SK-N-SH (cell line): ENCODE measurements at regions not wholly inside any gene's neighbourhood (a gene's known extent, or its start where the extent isn't known, plus 50 kb on each side); places are given as distances from the start of the nearest gene placed in this dataset.
A peak's percentile ranks its signal among the peaks of the same experiment; 100 is the strongest.

Source experiments
- CTCF ChIA-PET: fragments of 300-600, 350-600 bp; formaldehyde crosslinking; extraction: SDS; loops from one replicate; lab custom pipeline; 2021; lab: Yijun Ruan, JAX
- POLR2A ChIA-PET: fragments of 350-600 bp; sonication (Branson Sonifier 250); formaldehyde crosslinking; extraction: SDS; loops from one replicate; lab custom pipeline; 2020; ENCODE audit warnings: antibody characterized with exemption, inconsistent platforms; lab: Yijun Ruan, JAX
- DNase-seq: peaks from one replicate; pipeline ENCODE4 v3.0.0; 2012
- H2AFZ ChIP-seq: fragments of 200-600 bp; sonication (generic); 2 replicates; pipeline ENCODE4 v1.8.1; 2016; ENCODE audit warnings: antibody characterized with exemption, mild to moderate bottlenecking, low read depth
- H3F3A ChIP-seq: fragments of 200-600 bp; sonication (generic); replicated peaks from 2 replicates; pipeline ENCODE3; 2016; ENCODE audit warnings: antibody characterized with exemption, mild to moderate bottlenecking; ENCODE audit not compliant: insufficient read depth
- H3K27ac ChIP-seq, 2 experiments: fragments of 200-500 bp in 1 of 2; fragments of 200-600 bp in 1 of 2; sonication (Bioruptor generic) in 1 of 2; sonication (generic), shearing (Covaris generic) in 1 of 2; 2 replicates each; pipeline versions ENCODE4 v1.5.1 to v1.6.1; 2014 to 2016; ENCODE audit warnings: low read depth in 2 of 2, inconsistent platforms in 1 of 2, low read length in 1 of 2, mild to moderate bottlenecking in 1 of 2, mixed read lengths in 1 of 2
- H3K27me3 ChIP-seq: fragments of 200-600 bp; sonication (generic), shearing (Covaris generic); 2 replicates; pipeline ENCODE4 v1.6.1; 2016; ENCODE audit warnings: mixed run types; ENCODE audit not compliant: insufficient read depth
- H3K36me3 ChIP-seq, 2 experiments: fragments of 200-500 bp in 1 of 2; fragments of 200-600 bp in 1 of 2; sonication (Bioruptor generic) in 1 of 2; sonication (generic) in 1 of 2; replicated peaks in 1 of 2; 2 replicates each; pipeline versions ENCODE3 to v1.5.1; 2014 to 2016; ENCODE audit warnings: low read length in 1 of 2, mild to moderate bottlenecking in 1 of 2; ENCODE audit not compliant: insufficient read depth in 2 of 2, control insufficient read depth in 1 of 2
- H3K4me1 ChIP-seq, 2 experiments: fragments of 200-500 bp in 1 of 2; fragments of 200-600 bp in 1 of 2; sonication (Bioruptor generic) in 1 of 2; sonication (generic), shearing (Covaris generic) in 1 of 2; 2 replicates each; pipeline versions ENCODE4 v1.5.1 to v1.6.1; 2014 to 2016; ENCODE audit warnings: low read depth in 1 of 2, low read length in 1 of 2, mixed run types in 1 of 2; ENCODE audit not compliant: insufficient read depth in 2 of 2, control insufficient read depth in 1 of 2
- H3K4me2 ChIP-seq: fragments of 200-600 bp; sonication (generic), shearing (Covaris generic); 2 replicates; pipeline ENCODE4 v1.6.1; 2017; ENCODE audit warnings: mixed run types
- H3K4me3 ChIP-seq, 2 experiments: fragments of 200-500 bp in 1 of 2; fragments of 200-600 bp in 1 of 2; sonication (Bioruptor generic) in 1 of 2; sonication (generic), shearing (Covaris generic) in 1 of 2; 2 replicates each; pipeline versions ENCODE4 v1.5.1 to v1.8.1; 2014 to 2016; ENCODE audit warnings: low read depth in 2 of 2, inconsistent platforms in 1 of 2, low read length in 1 of 2, mild to moderate bottlenecking in 1 of 2, mixed read lengths in 1 of 2, moderate library complexity in 1 of 2
- H3K79me2 ChIP-seq: fragments of 200-600 bp; sonication (generic); 2 replicates; pipeline ENCODE4 v1.8.1; 2017; ENCODE audit warnings: mild to moderate bottlenecking; ENCODE audit not compliant: insufficient read depth
- H3K9ac ChIP-seq: fragments of 200-600 bp; sonication (generic); 2 replicates; pipeline ENCODE4 v1.6.1; 2017; ENCODE audit warnings: mixed run types
- H3K9me2 ChIP-seq: fragments of 200-600 bp; sonication (generic); 2 replicates; pipeline ENCODE4 v1.6.1; 2017; ENCODE audit warnings: mixed run types
- H3K9me3 ChIP-seq: fragments of 200-600 bp; sonication (generic); 2 replicates; pipeline ENCODE4 v1.6.1; 2017; ENCODE audit warnings: mixed run types, mild to moderate bottlenecking, moderate library complexity
- H4K20me1 ChIP-seq: fragments of 200-600 bp; sonication (generic); 2 replicates; pipeline ENCODE4 v1.6.1; 2017; ENCODE audit warnings: mild to moderate bottlenecking, mixed run types; ENCODE audit not compliant: insufficient read depth
- ELF1 ChIP-seq: IDR thresholded peaks from 2 replicates; pipeline ENCODE4 v1.4.0; 2012
- EP300 ChIP-seq, 2 experiments: IDR thresholded peaks; 2 replicates each; pipeline versions ENCODE4 v1.4.0 to v1.6.1; 2012; ENCODE audit warnings: borderline replicate concordance in 1 of 2, low read depth in 1 of 2, low read length in 1 of 2
- EZH2phosphoT487 ChIP-seq: fragments of 200-600 bp; sonication (generic); IDR thresholded peaks from 2 replicates; pipeline ENCODE4 v1.6.1; 2017; ENCODE audit warnings: low read depth, mixed run types, mild to moderate bottlenecking, antibody characterized with exemption, moderate library complexity, borderline replicate concordance
- FOXM1 ChIP-seq: IDR thresholded peaks from 2 replicates; pipeline ENCODE4 v1.4.0; 2012; ENCODE audit warnings: low read depth, mild to moderate bottlenecking
- GABPA ChIP-seq: IDR thresholded peaks from 2 replicates; pipeline ENCODE4 v1.4.0; 2012; ENCODE audit warnings: low read depth, mild to moderate bottlenecking
- IRF3 ChIP-seq: fragments of 150-350 bp; IDR thresholded peaks from 2 replicates; pipeline ENCODE4 v1.6.1; 2016; ENCODE audit warnings: mild to moderate bottlenecking, low read depth, low read length
- MEF2A ChIP-seq: IDR thresholded peaks from 2 replicates; pipeline ENCODE4 v1.4.0; 2012; ENCODE audit warnings: low read depth, borderline replicate concordance
- NFIC ChIP-seq: IDR thresholded peaks from 2 replicates; pipeline ENCODE4 v1.4.0; 2012; ENCODE audit warnings: borderline replicate concordance
- NRF1 ChIP-seq: IDR thresholded peaks from 2 replicates; pipeline ENCODE4 v1.6.1; 2012; ENCODE audit warnings: low read depth, mild to moderate bottlenecking, low read length
- PBX3 ChIP-seq: IDR thresholded peaks from 2 replicates; pipeline ENCODE4; 2012
- POLR2AphosphoS5 ChIP-seq: IDR thresholded peaks from 2 replicates; pipeline ENCODE4 v1.6.1; 2012; ENCODE audit warnings: low read depth, low read length
- RXRA ChIP-seq: IDR thresholded peaks from 2 replicates; pipeline ENCODE4 v1.4.0; 2012; ENCODE audit warnings: low read depth, mild to moderate bottlenecking, borderline replicate concordance
- TCF12 ChIP-seq: IDR thresholded peaks from 2 replicates; pipeline ENCODE4 v1.4.0; 2012
- TEAD4 ChIP-seq: IDR thresholded peaks from 2 replicates; pipeline ENCODE4 v1.4.0; 2012; ENCODE audit warnings: mild to moderate bottlenecking, borderline replicate concordance; ENCODE audit not compliant: insufficient read depth
- USF1 ChIP-seq: IDR thresholded peaks from 2 replicates; pipeline ENCODE4 v1.4.0; 2012; ENCODE audit warnings: low read depth, borderline replicate concordance
- USF2 ChIP-seq: fragments of 150-350 bp; IDR thresholded peaks from 2 replicates; pipeline ENCODE4 v1.6.1; 2017; ENCODE audit warnings: antibody characterized with exemption, low read length, low read depth, borderline replicate concordance
- WGBS: methylation state at CpG from one replicate; pipeline ENCODE4 v1.1.6; 2017; ENCODE audit warnings: low lambda C conversion rate; 5-methylcytosine and 5-hydroxymethylcytosine counted together

- Histone ChIP-seq H3K9me3 (no peaks in the 10 kb centered on the region), H4K20me1 (no peaks in the 10 kb centered on the region), H3K27me3 (no peaks in the 10 kb centered on the region), H3K9me2 (no peaks in the 10 kb centered on the region), H3K27ac (peak overlapping the region; percentile 19 to 20; a peak in 3 of 4 replicates), H2AFZ (no peak overlapping the region), H3K4me2 (no peak overlapping the region), H3K79me2 (no peaks in the 10 kb centered on the region), H3F3A (no peaks in the 10 kb centered on the region), H3K36me3 (no peaks in the 10 kb centered on the region), H3K4me1 (peaks cover 2 to 3% of the 10 kb centered on the region in 2 experiments; a peak in 2 of 4 replicates), H3K4me3 (no peak overlapping the region), H3K9ac (no peak overlapping the region)
- DNase-seq, result no peak
- POLR2A ChIA-PET, result no interaction called here
- WGBS, result 58% methylated on average over 6 of the region's 6 CpGs
- TF ChIP-seq TCF12 (0 out of 2 replicates have a peak, but pooled peaks have one; percentile 17), NFIC (peak; percentile 16; the same call in 1 of the 2 replicates), FOXM1 (no peak), TEAD4 (no peak), ELF1 (no peak)
- CTCF ChIA-PET, result no interaction called here
These were observed 505.2 kb downstream of the PLPP3 start for GRCh38 chr1:56074007-56074651.

GRCh38 chr1:56073614-56074006 lies 505.8 kb downstream of the PLPP3 start:
- no peaks in the 10 kb centered on the region for H3K36me3 ChIP-seq
- ChIA-PET CTCF (no interaction called here), POLR2A (no interaction called here)
- H3F3A ChIP-seq, result no peaks in the 10 kb centered on the region
- no peaks in the 10 kb centered on the region for H3K79me2 ChIP-seq
- H2AFZ ChIP-seq, result no peak overlapping the region
- H3K27ac ChIP-seq, result peak overlapping the region; percentile 3 to 20; a peak in 2 of 4 replicates
- no peaks in the 10 kb centered on the region for H3K27me3 ChIP-seq
- H3K4me2 ChIP-seq, result no peak overlapping the region
- H4K20me1 ChIP-seq, result no peaks in the 10 kb centered on the region
- WGBS, result 61% methylated on average over 2 of the region's 2 CpGs
- no peak for TF ChIP-seq GABPA
- no peak for TF ChIP-seq NFIC
- no peak for TF ChIP-seq EP300 (IDR thresholded peaks at IDR 0.05; ENCODE audit: borderline replicate concordance in 1 of 2, low read depth in 1 of 2, low read length in 1 of 2)
- TF ChIP-seq MEF2A, result no peak
- TF ChIP-seq NRF1, result no peak
- no peak for TF ChIP-seq EZH2phosphoT487
- TF ChIP-seq PBX3, result no peak
- no peak for TF ChIP-seq USF1
- no peak for TF ChIP-seq RXRA
- no peak for TF ChIP-seq POLR2AphosphoS5
- TF ChIP-seq IRF3, result no peak
- TF ChIP-seq USF2, result no peak
- TF ChIP-seq, all 33 proteins: peak for 0
- H3K9me3 ChIP-seq, result no peaks in the 10 kb centered on the region
- no peak overlapping the region for H3K4me3 ChIP-seq
- H3K4me1 ChIP-seq, result peaks cover 2 to 4% of the 10 kb centered on the region in 2 experiments; a peak in 2 of 4 replicates
- H3K9me2 ChIP-seq, result no peaks in the 10 kb centered on the region
- no peak overlapping the region for H3K9ac ChIP-seq
- no peak for DNase-seq
